Panc1 (cell line): ENCODE measurements at regions not wholly inside any gene's neighbourhood (a gene's known extent, or its start where the extent isn't known, plus 50 kb on each side); places are given as distances from the start of the nearest gene placed in this dataset.

Experiments
- ATAC-seq: fragments of 200-7000 bp; cut with Tn5 transposase; 2 replicates; pipeline ENCODE4 v1.9.1; 2020; ENCODE audit warnings: mild to moderate bottlenecking, moderate library complexity
- BruUV-seq: library from RNA; stranded (reverse); fragments of 400-500 nt; replicated peaks from 2 replicates; lab custom pipeline; 2021; lab: Mats Ljungman, UMichigan
- CTCF ChIA-PET: fragments of 300-600 bp; sonication (Branson Sonifier 250); formaldehyde crosslinking; loops from one replicate; lab custom pipeline; 2022; ENCODE audit warnings: antibody characterized with exemption; lab: Charles Lee
- POLR2A ChIA-PET: fragments of 300-600 bp; sonication (Branson Sonifier 250); formaldehyde crosslinking; loops from one replicate; lab custom pipeline; 2022; ENCODE audit warnings: antibody characterized with exemption; lab: Charles Lee
- DNase-seq: peaks from one replicate; pipeline ENCODE4 v3.0.0-alpha.2; 2010; ENCODE audit warnings: low read depth, low spot score
- H3K27ac ChIP-seq: 2 replicates; pipeline ENCODE4 v1.5.1; 2011; ENCODE audit warnings: mild to moderate bottlenecking, low read length, inconsistent platforms
- H3K27me3 ChIP-seq: fragments of 200-500 bp; sonication (Bioruptor generic); 2 replicates; pipeline ENCODE4 v1.6.0; 2014; ENCODE audit warnings: low read length, inconsistent platforms; ENCODE audit not compliant: control insufficient read depth, insufficient read depth
- H3K36me3 ChIP-seq: fragments of 200-500 bp; sonication (Bioruptor generic); 2 replicates; pipeline ENCODE4 v1.5.1; 2014; ENCODE audit warnings: inconsistent platforms, mild to moderate bottlenecking, low read length, moderate library complexity; ENCODE audit not compliant: control insufficient read depth, insufficient read depth
- H3K4me1 ChIP-seq: 2 replicates; pipeline ENCODE4 v1.5.1; 2011; ENCODE audit warnings: inconsistent platforms, mild to moderate bottlenecking, low read length, moderate library complexity; ENCODE audit not compliant: control insufficient read depth, insufficient read depth
- H3K4me3 ChIP-seq, 2 experiments: 2 replicates each; pipeline ENCODE4 v1.5.1; 2011 to 2012; ENCODE audit warnings: low read depth in 2 of 2, low read length in 2 of 2, mild to moderate bottlenecking in 2 of 2, inconsistent platforms in 1 of 2, moderate library complexity in 1 of 2
- H3K9me3 ChIP-seq: fragments of 200-500 bp; sonication (Bioruptor generic); 2 replicates; pipeline ENCODE4 v1.5.1; 2014; ENCODE audit warnings: low read depth, mild to moderate bottlenecking, inconsistent platforms, low read length, moderate library complexity; ENCODE audit not compliant: control insufficient read depth, insufficient read depth
- CTCF ChIP-seq: fragments of 450-650 bp; IDR thresholded peaks from 2 replicates; pipeline ENCODE4 v1.5.1; 2017; ENCODE audit warnings: mild to moderate bottlenecking
- POLR2AphosphoS5 ChIP-seq: IDR thresholded peaks from 2 replicates; pipeline ENCODE4 v1.6.1; 2012; ENCODE audit warnings: mild to moderate bottlenecking, low read depth, low read length, moderate library complexity
- REST ChIP-seq, 2 experiments: IDR thresholded peaks; 2 replicates each; pipeline ENCODE4 v1.6.1; 2011 to 2012; ENCODE audit warnings: low read depth in 2 of 2, control low read depth in 1 of 2, low read length in 1 of 2, mild to moderate bottlenecking in 1 of 2, moderate library complexity in 1 of 2; ENCODE audit not compliant: insufficient read depth in 1 of 2
- SIN3A ChIP-seq: IDR thresholded peaks from 2 replicates; pipeline ENCODE4 v1.6.1; 2012; ENCODE audit warnings: low read depth, mild to moderate bottlenecking, low read length, moderate library complexity, borderline replicate concordance; ENCODE audit not compliant: insufficient read depth
- TCF7L2 ChIP-seq: IDR thresholded peaks from 2 replicates; pipeline ENCODE4 v1.6.1; 2011; ENCODE audit warnings: mild to moderate bottlenecking, low read depth, low read length, inconsistent platforms
- in situ Hi-C: cut with HindIII; loops from 2 replicates; pipeline ENCODE4 v1.10.0; 2016; ENCODE audit warnings: low sequenced_read_pairs, low pct_unique_long_range_greater_than_20kb
- intact Hi-C: fragments of 100-400 bp; cut with micrococcal nuclease; formaldehyde crosslinking; loops from one replicate; pipeline ENCODE4 v1.10.0; 2022; ENCODE audit not compliant: unreplicated experiment

GRCh38 chr18:67279988-67280387, 236.5 kb downstream of the DSEL start:
- intact Hi-C loops (no loop called here), in situ Hi-C loops (no loop called here)
- no peaks in the 10 kb centered on the region for H3K27me3 ChIP-seq
- POLR2A ChIA-PET: no interaction called here
- no TSS peak for BruUV-seq
- no peaks in the 10 kb centered on the region for H3K4me1 ChIP-seq
- no peaks in the 10 kb centered on the region for H3K36me3 ChIP-seq
- ATAC-seq (no peak), DNase-seq (no peak)
- TF ChIP-seq REST (IDR thresholded peaks at IDR 0.05; ENCODE audit: insufficient read depth in 1 of 2, low read depth in 2 of 2, low read length in 1 of 2) (no peak), TCF7L2 (no peak), POLR2AphosphoS5 (no peak), SIN3A (no peak), CTCF (no peak)
- CTCF ChIA-PET: interaction anchor here (0.6 kb wide), 1 partner anchor 7 kb away, joined by 8 read pairs; no protein-coding TSS in a partner anchor
- no peaks in the 10 kb centered on the region; the same call in 1 of the 2 replicates for H3K9me3 ChIP-seq
- no peak overlapping the region for H3K4me3 ChIP-seq
- H3K27ac ChIP-seq: no peak overlapping the region

GRCh38 chr18:67278984-67279383, 237.5 kb downstream of the DSEL start:
- TF ChIP-seq CTCF: no peak
- no peak for TF ChIP-seq SIN3A
- no peak for TF ChIP-seq TCF7L2
- TF ChIP-seq REST (IDR thresholded peaks at IDR 0.05; ENCODE audit: insufficient read depth in 1 of 2, low read depth in 2 of 2, low read length in 1 of 2): no peak
- no peak for TF ChIP-seq POLR2AphosphoS5
- no TSS peak for BruUV-seq
- no peaks in the 10 kb centered on the region for H3K27me3 ChIP-seq
- CTCF ChIA-PET: no interaction called here
- H3K4me1 ChIP-seq: no peaks in the 10 kb centered on the region
- in situ Hi-C loops (no loop called here), intact Hi-C loops (no loop called here)
- H3K9me3 ChIP-seq: no peaks in the 10 kb centered on the region; the same call in 1 of the 2 replicates
- no peak for DNase-seq
- POLR2A ChIA-PET: no interaction called here
- H3K4me3 ChIP-seq: no peak overlapping the region
- ATAC-seq: no peak
- H3K36me3 ChIP-seq: no peaks in the 10 kb centered on the region
- H3K27ac ChIP-seq: no peak overlapping the region
